Adrenal gland (tissue), 9 donors: ENCODE measurements at regions not wholly inside any gene's neighbourhood (a gene's known extent, or its start where the extent isn't known, plus 50 kb on each side); places are given as distances from the start of the nearest gene placed in this dataset.

Experiments used
- DNase-seq, 7 donors: peaks; one replicate each; pipeline ENCODE4 v3.0.0-alpha.2; 2019 to 2020
- H3K27ac ChIP-seq, 5 donors: fragments of 200-600 bp; sonication (generic) in 4 of 5; 1 replicate in 3 of 5; 2 replicates in 2 of 5; pipeline versions ENCODE4 v1.5.1 to v1.8.0; 2016 to 2020; ENCODE audit warnings: mild to moderate bottlenecking in 1 of 5
- H3K27me3 ChIP-seq: fragments of 200-600 bp; 2 replicates; pipeline ENCODE4 v1.8.0; 2021
- H3K36me3 ChIP-seq, 2 donors: fragments of 200-600 bp; replicated peaks in 1 of 2; 1 replicate in 1 of 2; 2 replicates in 1 of 2; pipeline versions ENCODE4 v1.5.1 to v1.8.0; 2018 to 2022
- H3K4me1 ChIP-seq, 2 donors: fragments of 200-600 bp; replicated peaks in 1 of 2; 1 replicate in 1 of 2; 2 replicates in 1 of 2; pipeline versions ENCODE4 v1.5.1 to v1.8.0; 2018 to 2021
- H3K4me3 ChIP-seq, 4 donors: fragments of 200-600 bp; sonication (generic) in 3 of 4; one replicate each; pipeline ENCODE4 v1.5.1; 2016 to 2018
- H3K9me3 ChIP-seq, 3 donors: fragments of 200-600 bp; sonication (generic) in 1 of 3; replicated peaks in 1 of 3; 1 replicate in 2 of 3; 2 replicates in 1 of 3; pipeline versions ENCODE4 v1.5.1 to v1.8.0; 2016 to 2021
- CTCF ChIP-seq, 6 experiments: fragments of 450-650 bp in 4 of 6; fragments of 200-600 bp in 2 of 6; sonication (generic) in 1 of 6; IDR thresholded peaks; 1 replicate in 5 of 6; 2 replicates in 1 of 6; pipeline versions ENCODE4 v1.5.1 to v1.8.0; 2016 to 2021; ENCODE audit warnings: antibody characterized with exemption in 6 of 6, mild to moderate bottlenecking in 2 of 6, moderate library complexity in 1 of 6
- POLR2A ChIP-seq, 2 donors: fragments of 450-650 bp; IDR thresholded peaks; one replicate each; pipeline ENCODE4 v1.6.1; 2017; ENCODE audit warnings: antibody characterized with exemption in 2 of 2, mild to moderate bottlenecking in 2 of 2, moderate library complexity in 1 of 2
- WGBS, 4 donors: extraction: QIAGEN DNeasy Blood & Tissue Kit in 2 of 4; methylation state at CpG; one replicate each; pipeline versions ENCODE4 v1.1.5 to v1.1.7; 2013 to 2017; 5-methylcytosine and 5-hydroxymethylcytosine counted together
- intact Hi-C, 2 donors: fragments of 100-400 bp; cut with DNase I; formaldehyde crosslinking; loops; one replicate each; pipeline versions ENCODE4 v1.14.1 to v1.15.0; 2022 to 2023
- donor health status: healthy with polysubstance abuse.
- donor health status: Bipolar disorder and iron deficiency.
- donor health status: DM: yes; HTN: yes; CAD: no.
- donor health status: DM: no; HTN: no; CAD: no.
- donor health status: DM: no; HTN: no; CAD: no.

GRCh38 chr20:43863821-43864544 lies 50.7 kb upstream of the TOX2 start:
- intact Hi-C loops = no loop called here
- H3K4me1 ChIP-seq = no peaks in the 10 kb centered on the region
- no peak for TF ChIP-seq POLR2A (IDR thresholded peaks at IDR 0.05)
- TF ChIP-seq CTCF (IDR thresholded peaks at IDR 0.05) = no peak
- no peak overlapping the region for H3K4me3 ChIP-seq
- WGBS, 4 donors = 72 to 78% (median 74%) methylated on average over 10 of the region's 10 CpGs
- DNase-seq = no peak
- H3K36me3 ChIP-seq = no peaks in the 10 kb centered on the region
- no peaks in the 10 kb centered on the region for H3K27me3 ChIP-seq
- no peak overlapping the region for H3K27ac ChIP-seq
- no peaks in the 10 kb centered on the region for H3K9me3 ChIP-seq

- H3K9me3 ChIP-seq = no peaks in the 10 kb centered on the region
- H3K36me3 ChIP-seq = no peaks in the 10 kb centered on the region
- no peak for DNase-seq
- H3K27ac ChIP-seq = no peak overlapping the region
- H3K4me1 ChIP-seq = no peaks in the 10 kb centered on the region
- WGBS, 4 donors = 75 to 82% (median 79%) methylated on average over 11 to 12 of the region's 12 CpGs
- no peak overlapping the region for H3K4me3 ChIP-seq
- intact Hi-C loops = no loop called here
- TF ChIP-seq POLR2A (IDR thresholded peaks at IDR 0.05) (no peak), CTCF (IDR thresholded peaks at IDR 0.05) (no peak)
- no peaks in the 10 kb centered on the region for H3K27me3 ChIP-seq
Measured at GRCh38 chr20:43863330-43863729, 51.3 kb upstream of the TOX2 start.

GRCh38 chr20:43862438-43862837 lies 52.2 kb upstream of the TOX2 start:
- TF ChIP-seq CTCF (IDR thresholded peaks at IDR 0.05) (no peak), POLR2A (IDR thresholded peaks at IDR 0.05) (no peak)
- no peaks in the 10 kb centered on the region for H3K4me1 ChIP-seq
- H3K27ac ChIP-seq = no peak overlapping the region
- no peak for DNase-seq
- WGBS, 4 donors = 33 to 56% (median 45%) methylated on average over 4 of the region's 4 CpGs
- H3K27me3 ChIP-seq = no peaks in the 10 kb centered on the region
- no peak overlapping the region for H3K4me3 ChIP-seq
- no peaks in the 10 kb centered on the region for H3K9me3 ChIP-seq
- H3K36me3 ChIP-seq = no peaks in the 10 kb centered on the region
- intact Hi-C loops = no loop called here

- Histone ChIP-seq H3K27me3 (no peaks in the 10 kb centered on the region), H3K4me3 (no peak overlapping the region), H3K36me3 (no peaks in the 10 kb centered on the region), H3K27ac (no peak overlapping the region), H3K4me1 (no peaks in the 10 kb centered on the region), H3K9me3 (no peaks in the 10 kb centered on the region)
- 77 to 90% (median 85%) methylated on average over 1 of the region's 1 CpG for WGBS, 4 donors
- TF ChIP-seq POLR2A (IDR thresholded peaks at IDR 0.05) = no peak
- no peak for TF ChIP-seq CTCF (IDR thresholded peaks at IDR 0.05)
- DNase-seq = no peak
- intact Hi-C loops = no loop called here
Measured at GRCh38 chr20:43859994-43860393, 54.7 kb upstream of the TOX2 start.
